ENCODE measurements at regions not wholly inside any gene's neighbourhood (a gene's known extent, or its start where the extent isn't known, plus 50 kb on each side); places are given as distances from the start of the nearest gene placed in this dataset.

DNA sequence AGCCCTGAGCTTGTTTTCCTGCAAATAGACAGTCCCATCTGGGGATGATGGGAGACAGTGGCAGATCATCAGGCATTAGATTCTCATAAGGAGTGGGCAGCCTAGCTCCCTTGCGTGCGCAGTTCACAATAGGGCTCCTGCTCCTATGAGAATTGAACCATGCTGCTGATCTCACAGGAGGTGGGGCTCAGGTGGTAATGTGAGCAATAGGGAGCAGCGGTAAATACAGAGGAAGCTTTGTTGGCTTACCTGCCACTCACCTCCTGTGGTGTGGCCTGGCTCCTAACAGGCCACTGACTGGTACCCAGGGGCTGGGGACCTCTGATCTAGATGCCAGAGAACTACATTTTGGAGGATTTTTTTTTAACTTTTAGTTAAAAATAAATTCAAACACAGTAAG is 434.8 kb upstream of the MKI67 start:
- TF ChIP-seq POLR2A (IDR thresholded peaks at IDR 0.05; ENCODE audit: low read length) (no peak), GATA1 (IDR thresholded peaks at IDR 0.05; ENCODE audit: low read depth, low read length) (no peak)
- no peak for DNase-seq

DNA sequence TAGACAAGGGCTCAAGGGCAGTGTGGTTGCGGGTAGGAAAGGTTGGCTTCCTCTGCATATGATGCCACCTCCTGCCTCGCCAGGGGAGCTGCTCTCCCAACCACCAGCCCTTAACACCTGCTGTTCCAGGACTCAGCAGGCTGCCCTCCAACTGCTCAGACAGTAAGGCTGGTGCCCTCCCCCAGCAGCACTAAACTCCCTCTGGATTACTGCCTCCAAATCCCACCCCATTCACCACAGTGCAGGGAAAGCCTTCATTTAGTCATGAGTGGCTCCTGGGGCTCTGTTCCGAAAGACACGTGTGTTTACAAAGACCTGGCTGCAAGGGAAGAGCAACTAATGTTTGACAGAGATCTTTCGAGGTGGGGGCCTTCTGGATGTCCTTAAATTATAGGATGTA is 437.2 kb upstream of the MKI67 start:
- TF ChIP-seq GATA1 (IDR thresholded peaks at IDR 0.05; ENCODE audit: low read depth, low read length): no peak
- TF ChIP-seq POLR2A (IDR thresholded peaks at IDR 0.05; ENCODE audit: low read length): no peak
- no peak for DNase-seq

DNA sequence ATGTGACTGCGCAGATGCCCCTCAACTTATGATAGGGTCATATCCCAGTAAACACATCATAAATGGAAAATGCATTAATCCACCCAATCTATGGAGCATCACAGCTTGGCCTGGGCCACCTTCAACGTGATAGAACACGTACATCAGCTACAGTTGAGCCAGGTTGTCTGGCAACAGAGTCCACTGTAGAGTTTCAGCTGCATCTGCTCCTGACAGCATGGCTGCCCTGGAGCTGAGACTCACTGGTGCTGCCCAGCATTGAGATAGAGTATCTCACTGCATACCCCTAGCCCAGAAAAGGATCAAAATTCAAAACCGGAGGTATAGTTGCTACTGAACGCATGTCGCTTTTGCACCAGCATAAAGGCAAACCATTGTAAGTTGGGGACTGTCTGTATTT is 437.7 kb upstream of the MKI67 start:
- DNase-seq: no peak
- TF ChIP-seq POLR2A (IDR thresholded peaks at IDR 0.05; ENCODE audit: low read length) (no peak), GATA1 (IDR thresholded peaks at IDR 0.05; ENCODE audit: low read depth, low read length) (no peak)

DNA sequence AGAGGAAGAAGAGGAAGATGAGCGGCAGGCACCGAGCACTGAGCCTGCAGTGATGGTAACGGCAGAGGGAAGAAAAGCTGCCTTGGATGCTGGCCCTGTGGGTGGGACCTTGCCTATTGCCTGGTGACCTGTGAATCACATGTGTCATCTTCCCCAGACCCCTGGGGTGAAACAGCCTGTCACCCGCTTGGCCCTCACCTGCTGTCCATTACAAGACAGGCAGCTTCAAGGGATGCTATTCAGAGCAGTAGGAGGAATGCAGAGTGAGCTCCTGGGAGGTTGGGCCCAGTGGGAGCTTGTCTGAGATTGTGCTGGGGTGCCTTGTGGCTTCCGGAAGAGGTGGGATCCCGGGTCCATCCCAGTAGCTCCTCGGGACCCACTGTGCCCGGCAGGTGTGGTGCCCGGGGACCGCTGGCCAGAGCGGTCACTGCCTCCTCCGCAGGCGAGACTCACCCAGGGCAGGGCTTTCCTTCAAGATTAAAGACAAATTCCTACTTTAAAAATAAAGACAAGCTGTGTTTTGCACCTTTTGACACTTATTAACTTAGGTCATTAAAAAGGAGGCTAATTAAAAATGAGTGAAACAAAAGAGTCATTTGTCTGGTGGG is 440.2 kb upstream of the MKI67 start:
- no peak for TF ChIP-seq GATA1 (IDR thresholded peaks at IDR 0.05; ENCODE audit: low read depth, low read length)
- TF ChIP-seq POLR2A (IDR thresholded peaks at IDR 0.05; ENCODE audit: low read length): no peak
- no peak for DNase-seq

DNA sequence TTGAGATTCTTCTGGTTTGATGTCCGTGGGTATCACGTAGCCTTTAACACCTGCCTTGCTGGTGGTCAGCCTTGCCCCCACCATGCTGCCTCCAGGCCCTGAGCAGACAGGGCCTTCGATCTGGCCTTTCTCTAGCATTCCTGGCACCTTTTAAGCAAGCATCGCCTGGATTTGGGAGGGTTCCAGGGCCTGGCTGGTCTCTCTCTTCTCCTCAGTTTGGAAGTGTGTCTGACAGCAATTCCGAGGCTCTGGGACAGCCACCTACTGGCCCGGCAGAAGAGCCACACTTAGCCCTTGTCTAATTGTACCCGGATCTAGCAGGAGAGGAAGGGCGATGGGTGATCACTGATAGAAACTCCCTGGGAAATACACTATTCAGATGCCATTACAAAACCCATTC is 441.3 kb upstream of the MKI67 start:
- TF ChIP-seq POLR2A (IDR thresholded peaks at IDR 0.05; ENCODE audit: low read length) (no peak), GATA1 (IDR thresholded peaks at IDR 0.05; ENCODE audit: low read depth, low read length) (no peak)
- no peak for DNase-seq

DNA sequence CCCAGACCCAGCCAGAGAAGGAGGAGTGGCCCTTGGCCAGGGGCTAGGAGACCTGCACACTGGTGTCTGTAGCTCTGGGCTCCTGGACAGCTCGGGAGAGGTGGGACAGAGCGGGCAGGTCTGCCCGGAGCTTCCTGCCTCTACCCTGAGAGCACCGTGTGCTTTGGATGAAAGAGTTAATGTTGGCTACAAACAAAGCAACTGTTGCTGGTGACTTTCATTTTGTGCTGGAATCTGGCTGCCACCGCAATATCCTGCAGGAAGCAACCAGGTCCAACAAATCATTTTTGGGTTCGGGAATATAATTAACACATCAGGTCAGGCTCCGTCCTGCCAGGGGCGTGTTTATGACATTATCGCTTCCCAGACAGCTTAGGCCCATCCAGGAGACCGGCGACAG is 441.8 kb upstream of the MKI67 start:
- DNase-seq: no peak
- TF ChIP-seq POLR2A (IDR thresholded peaks at IDR 0.05; ENCODE audit: low read length): no peak
- TF ChIP-seq GATA1 (IDR thresholded peaks at IDR 0.05; ENCODE audit: low read depth, low read length): no peak

DNA sequence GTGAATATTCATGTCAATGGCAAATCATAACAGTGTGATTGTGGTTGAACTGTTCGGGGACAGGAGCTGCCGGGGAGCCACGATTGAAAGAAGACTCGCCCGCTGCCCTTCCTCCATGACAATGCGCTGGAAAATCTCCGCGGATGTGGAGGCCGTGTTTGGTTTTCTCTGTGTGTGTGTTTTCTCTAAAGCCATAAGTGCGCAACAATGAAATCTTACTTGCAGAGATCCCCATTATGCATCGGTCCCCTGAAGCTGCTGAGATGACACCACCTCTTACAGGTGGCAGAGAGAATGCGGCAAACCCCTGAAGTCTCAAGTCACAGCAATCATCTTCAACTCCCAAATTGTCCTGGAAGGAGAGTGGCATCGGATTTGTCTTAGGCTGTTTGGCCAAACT is 442.3 kb upstream of the MKI67 start:
- TF ChIP-seq GATA1 (IDR thresholded peaks at IDR 0.05; ENCODE audit: low read depth, low read length): no peak
- TF ChIP-seq POLR2A (IDR thresholded peaks at IDR 0.05; ENCODE audit: low read length): no peak
- DNase-seq: no peak

DNA sequence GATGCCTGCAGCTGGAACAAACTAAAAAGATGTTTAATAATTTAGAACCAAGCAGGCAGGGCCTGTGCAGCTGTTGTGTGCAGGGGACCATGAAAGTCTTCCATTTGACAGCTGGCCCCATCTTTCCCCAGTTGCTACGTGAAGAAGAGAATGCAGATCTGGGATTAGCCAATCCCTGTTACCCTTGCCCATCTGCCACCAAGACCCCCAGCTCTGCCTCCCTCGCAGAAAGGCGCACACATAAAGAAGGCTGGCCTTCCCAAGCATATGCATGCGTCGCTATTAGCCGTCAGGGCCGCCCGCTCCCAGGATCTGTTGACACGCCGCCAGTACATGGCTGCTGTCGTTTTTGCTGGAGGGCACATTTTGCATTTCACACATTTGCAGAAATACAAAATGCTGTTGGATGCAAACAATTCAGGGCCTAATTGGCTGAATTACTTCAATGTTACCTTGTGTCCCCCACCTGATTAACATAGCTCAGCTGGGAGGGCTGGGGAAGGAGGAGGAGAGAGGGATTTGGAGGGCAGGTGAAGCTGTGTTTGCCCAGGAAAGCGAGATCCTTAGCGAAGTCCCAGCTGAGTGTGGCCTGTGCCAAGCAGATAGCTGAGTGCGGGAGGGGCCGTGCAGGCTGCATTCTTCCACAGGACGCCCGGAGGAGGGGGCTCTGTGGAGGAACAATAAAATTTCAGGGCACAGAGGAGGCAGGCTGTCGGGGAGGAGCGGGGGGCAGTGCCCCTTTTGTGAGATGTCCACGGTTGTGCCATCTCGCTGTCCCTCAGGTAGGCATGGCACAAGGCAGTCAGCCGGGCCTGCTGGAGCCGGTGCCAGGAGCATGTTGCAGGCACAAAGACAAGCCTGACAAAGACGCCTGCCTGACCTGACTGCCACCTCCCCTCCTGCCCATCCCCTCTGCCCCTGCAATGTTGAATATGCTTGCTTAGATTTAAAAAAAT is 443.0 kb upstream of the MKI67 start:
- DNase-seq: no peak
- TF ChIP-seq POLR2A (IDR thresholded peaks at IDR 0.05; ENCODE audit: low read length) (no peak), GATA1 (IDR thresholded peaks at IDR 0.05; ENCODE audit: low read depth, low read length) (no peak)

DNA sequence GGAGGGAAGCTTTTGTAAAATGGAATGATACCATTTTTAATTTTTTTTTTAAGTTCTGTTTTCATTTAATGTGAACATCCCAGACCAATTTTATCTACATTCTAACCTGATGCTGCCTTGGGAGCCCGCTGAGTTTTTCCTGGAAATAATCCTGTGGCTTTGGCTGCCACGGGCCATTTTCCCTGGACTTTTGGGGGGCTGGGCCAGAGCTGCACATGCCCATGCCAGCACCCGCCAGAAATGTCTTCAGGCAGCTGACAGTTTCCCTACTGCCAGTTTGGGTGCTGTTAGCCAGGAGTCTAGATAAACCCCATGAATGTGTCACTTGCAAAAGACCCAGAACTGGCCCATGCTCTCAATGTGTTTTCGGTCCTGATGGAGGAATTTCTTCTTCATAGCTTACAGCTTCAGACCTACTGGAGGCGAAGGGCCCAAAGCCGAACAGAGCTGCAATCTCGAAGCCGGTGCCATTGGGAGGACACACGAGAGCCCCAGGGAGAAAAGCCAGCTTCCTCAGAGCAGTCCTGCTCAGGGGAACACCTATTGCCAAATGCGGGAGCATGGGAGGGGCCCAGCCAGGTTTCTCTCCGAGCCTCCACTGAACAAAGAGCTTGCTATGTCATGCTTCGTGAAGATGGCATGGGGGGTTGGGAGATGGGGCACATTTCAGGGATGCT is 444.2 kb upstream of the MKI67 start:
- TF ChIP-seq GATA1 (IDR thresholded peaks at IDR 0.05; ENCODE audit: low read depth, low read length): no peak
- no peak for TF ChIP-seq POLR2A (IDR thresholded peaks at IDR 0.05; ENCODE audit: low read length)
- DNase-seq: no peak

DNA sequence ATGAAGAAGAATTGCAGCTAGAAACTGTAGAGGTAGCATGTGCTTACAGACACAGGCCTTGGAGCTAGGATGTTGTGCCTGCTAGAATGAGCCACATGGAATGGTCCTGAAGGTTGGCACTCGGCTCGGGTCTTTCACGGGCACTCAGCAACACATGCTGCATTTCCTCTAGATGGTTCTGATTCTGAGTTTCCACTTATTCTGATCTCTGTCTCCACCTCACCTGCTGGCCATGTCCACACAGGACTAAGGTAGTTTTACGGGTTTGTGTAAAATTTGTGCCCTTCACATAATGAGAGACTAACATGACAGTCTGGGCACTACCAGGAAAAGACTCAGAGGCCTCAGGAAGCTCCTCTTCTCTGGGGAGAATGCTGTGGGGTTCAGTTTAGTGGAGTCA is 444.8 kb upstream of the MKI67 start:
- DNase-seq: no peak
- TF ChIP-seq GATA1 (IDR thresholded peaks at IDR 0.05; ENCODE audit: low read depth, low read length) (no peak), POLR2A (IDR thresholded peaks at IDR 0.05; ENCODE audit: low read length) (no peak)

DNA sequence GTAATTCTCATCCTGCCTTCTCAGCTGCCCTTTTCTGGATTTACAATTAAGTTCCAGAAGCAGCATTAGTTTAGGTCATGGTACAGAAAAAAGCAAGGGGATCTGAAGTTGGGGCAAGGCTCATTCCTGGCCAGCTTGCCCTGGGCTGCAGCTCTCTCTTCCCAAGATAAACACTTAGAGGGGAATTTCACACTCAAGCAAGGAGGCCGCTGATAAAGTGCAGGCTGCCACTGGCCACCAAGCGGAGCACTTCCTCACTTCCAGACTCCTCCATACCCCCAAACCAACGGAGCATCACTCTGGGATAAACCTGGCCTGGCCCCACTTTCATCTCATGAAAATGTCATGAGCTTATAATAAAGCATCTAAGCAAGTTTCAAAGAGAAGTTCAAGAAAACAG is 445.5 kb upstream of the MKI67 start:
- no peak for DNase-seq

DNA sequence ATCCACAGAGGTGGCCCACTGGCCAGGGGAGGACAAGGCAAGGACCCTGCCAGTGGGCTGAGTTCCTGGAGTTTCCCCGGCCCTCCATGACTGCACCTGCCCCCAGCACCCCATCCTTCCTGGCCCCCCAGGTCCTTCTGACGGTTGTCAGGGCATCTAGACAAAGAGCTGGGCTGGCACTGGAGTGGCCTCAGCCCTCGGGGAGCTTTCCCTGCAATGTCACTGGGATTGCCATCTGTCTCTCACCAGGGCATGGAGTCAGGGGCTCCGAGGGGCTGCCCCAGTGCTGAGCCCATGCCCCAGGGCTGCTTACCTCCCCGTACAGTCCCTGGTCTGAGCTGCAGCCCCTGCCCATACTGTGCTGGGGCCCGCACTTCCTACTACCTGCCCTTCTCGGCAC is 446.5 kb upstream of the MKI67 start:
- TF ChIP-seq POLR2A (IDR thresholded peaks at IDR 0.05; ENCODE audit: low read length) (no peak), GATA1 (IDR thresholded peaks at IDR 0.05; ENCODE audit: low read depth, low read length) (no peak)
- DNase-seq: no peak

More for the DNA sequence above, 445.5 kb upstream of the MKI67 start:
- TF ChIP-seq POLR2A (IDR thresholded peaks at IDR 0.05; ENCODE audit: low read length): no peak
- TF ChIP-seq GATA1 (IDR thresholded peaks at IDR 0.05; ENCODE audit: low read depth, low read length): no peak

DNA sequence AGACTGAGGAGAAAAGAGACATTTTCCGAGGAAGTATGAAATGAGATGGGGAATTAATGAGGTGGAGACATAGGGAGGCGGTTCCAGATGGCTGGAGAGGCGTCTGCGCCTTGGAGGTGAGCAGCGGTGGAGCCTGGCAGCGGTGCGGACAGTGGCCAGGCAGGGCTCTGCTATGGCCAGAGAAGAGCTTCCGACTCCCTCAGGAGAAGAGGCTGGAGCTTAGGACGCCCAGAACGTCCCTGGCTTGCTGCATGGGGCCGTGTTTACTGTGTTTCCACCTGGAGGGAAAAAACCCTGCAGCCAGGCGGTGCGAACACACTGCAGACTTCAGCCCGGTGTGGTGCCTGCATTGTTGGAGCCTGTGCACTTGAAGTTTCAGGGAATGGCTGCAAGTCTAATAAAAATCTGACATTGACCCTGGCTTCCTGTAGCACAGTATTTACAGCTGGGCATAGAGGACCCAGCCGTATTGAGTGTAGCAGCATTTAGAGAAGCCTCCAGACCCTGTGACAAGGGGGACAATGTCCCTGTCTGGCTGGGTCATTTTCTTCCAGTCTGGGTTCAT is 447.1 kb upstream of the MKI67 start:
- no peak for DNase-seq
- no peak for TF ChIP-seq GATA1 (IDR thresholded peaks at IDR 0.05; ENCODE audit: low read depth, low read length)

DNA sequence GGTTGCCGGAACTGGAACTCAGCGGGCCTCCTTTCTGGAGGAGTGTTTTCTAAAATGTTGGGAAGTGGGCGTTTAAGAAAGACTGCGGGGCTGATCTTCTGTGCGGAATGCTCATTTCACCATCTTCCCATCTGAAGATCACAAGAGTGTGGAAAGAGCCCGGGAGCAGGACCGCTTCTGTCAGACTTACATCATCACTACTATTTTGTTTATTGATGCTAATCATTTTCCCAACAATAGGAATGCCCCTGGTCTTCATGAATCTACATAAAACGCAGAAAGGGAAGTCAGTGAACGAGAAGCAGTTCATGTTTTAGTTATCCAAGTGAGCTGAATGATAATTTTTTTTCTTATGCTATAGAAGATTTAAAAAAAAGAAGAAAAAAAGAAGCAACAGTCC is 447.8 kb upstream of the MKI67 start:
- DNase-seq: no peak
- TF ChIP-seq GATA1 (IDR thresholded peaks at IDR 0.05; ENCODE audit: low read depth, low read length) (no peak), POLR2A (IDR thresholded peaks at IDR 0.05; ENCODE audit: low read length) (no peak)

All from erythroblast (primary cell).